ENCODE measurements at regions not wholly inside any gene's neighbourhood (a gene's known extent, or its start where the extent isn't known, plus 50 kb on each side); places are given as distances from the start of the nearest gene placed in this dataset.

- no peaks in the 10 kb centered on the region for H3K9me3 ChIP-seq (ENCODE audit: control insufficient read depth, insufficient read depth, low read length)
- no TSS peak for BruUV-seq (replicated peaks)
Measured at GRCh38 chr2:188159484-188159883, 132.2 kb upstream of the GULP1 start.

More at GRCh38 chr2:188159484-188159883, 132.2 kb upstream of the GULP1 start:
- Histone ChIP-seq H3K4me1 (ENCODE audit: control insufficient read depth, insufficient read depth, low read length) (peaks cover 2% of the 10 kb centered on the region; the same call in 1 of the 2 replicates), H3K36me3 (ENCODE audit: control insufficient read depth, insufficient read depth, low read length) (no peaks in the 10 kb centered on the region), H3K23ac (ENCODE audit: low read depth, low read length) (no peak overlapping the region), H3K27me3 (ENCODE audit: control insufficient read depth, insufficient read depth, low read length) (no peaks in the 10 kb centered on the region), H4K5ac (ENCODE audit: low read depth, low read length) (no peak overlapping the region), H3K79me1 (ENCODE audit: low read depth in 1 of 2, low read length in 2 of 2) (no peaks in the 10 kb centered on the region), H3K4me3 (ENCODE audit: insufficient read depth, low read depth, low read length) (no peak overlapping the region), H2BK15ac (ENCODE audit: low read depth, low read length) (no peak overlapping the region), H2BK120ac (ENCODE audit: low read depth, low read length) (no peak overlapping the region), H3K4me2 (ENCODE audit: low read depth, low read length) (no peak overlapping the region), H4K91ac (ENCODE audit: insufficient read depth, low read depth, low read length) (no peak overlapping the region), H3K56ac (ENCODE audit: extremely low read depth, insufficient read depth, low read length) (no peak overlapping the region), H2AK5ac (ENCODE audit: low read depth, low read length) (no peak overlapping the region), H2AK9ac (replicated peaks; ENCODE audit: low read depth, low read length, poor library complexity) (no peak overlapping the region), H2AFZ (replicated peaks; ENCODE audit: low read length, poor library complexity) (no peak overlapping the region), H2BK20ac (ENCODE audit: low read depth, low read length) (no peak overlapping the region), H3K9me1 (ENCODE audit: insufficient read depth, low read length) (no peaks in the 10 kb centered on the region), H3K4ac (ENCODE audit: low read depth, low read length) (no peak overlapping the region), H4K20me1 (ENCODE audit: insufficient read depth, low read length) (no peaks in the 10 kb centered on the region), H2BK5ac (ENCODE audit: low read depth, low read length, poor library complexity, severe bottlenecking) (no peak overlapping the region), H3K14ac (replicated peaks; ENCODE audit: low read depth, low read length) (no peak overlapping the region), H4K8ac (ENCODE audit: low read depth in 2 of 2, low read length in 2 of 2) (no peak overlapping the region), H3K27ac (ENCODE audit: insufficient read depth, low read length) (no peak overlapping the region), H3K18ac (ENCODE audit: low read depth, low read length) (no peak overlapping the region), H3K9ac (ENCODE audit: low read depth, low read length) (no peak overlapping the region)
- WGBS, 2 experiments (ENCODE audit: extremely low coverage in 2 of 2, insufficient read length in 1 of 2): no CpG with 5 or more reads among the region's 2 CpGs
- DNase-seq (no peak), ATAC-seq (ENCODE audit: low read depth) (no peak)
- ChIA-PET CTCF (no interaction called here), POLR2A (ENCODE audit: unreplicated experiment) (no interaction called here)
- intact Hi-C loops (cut with micrococcal nuclease): no loop called here
- in situ Hi-C loops (cut with MboI; ENCODE audit: low sequenced_read_pairs): no loop called here
- dilution Hi-C loops (cut with HindIII; ENCODE audit: low sequenced_read_pairs, unreplicated experiment): no loop called here
- TF ChIP-seq, protein P1, sequence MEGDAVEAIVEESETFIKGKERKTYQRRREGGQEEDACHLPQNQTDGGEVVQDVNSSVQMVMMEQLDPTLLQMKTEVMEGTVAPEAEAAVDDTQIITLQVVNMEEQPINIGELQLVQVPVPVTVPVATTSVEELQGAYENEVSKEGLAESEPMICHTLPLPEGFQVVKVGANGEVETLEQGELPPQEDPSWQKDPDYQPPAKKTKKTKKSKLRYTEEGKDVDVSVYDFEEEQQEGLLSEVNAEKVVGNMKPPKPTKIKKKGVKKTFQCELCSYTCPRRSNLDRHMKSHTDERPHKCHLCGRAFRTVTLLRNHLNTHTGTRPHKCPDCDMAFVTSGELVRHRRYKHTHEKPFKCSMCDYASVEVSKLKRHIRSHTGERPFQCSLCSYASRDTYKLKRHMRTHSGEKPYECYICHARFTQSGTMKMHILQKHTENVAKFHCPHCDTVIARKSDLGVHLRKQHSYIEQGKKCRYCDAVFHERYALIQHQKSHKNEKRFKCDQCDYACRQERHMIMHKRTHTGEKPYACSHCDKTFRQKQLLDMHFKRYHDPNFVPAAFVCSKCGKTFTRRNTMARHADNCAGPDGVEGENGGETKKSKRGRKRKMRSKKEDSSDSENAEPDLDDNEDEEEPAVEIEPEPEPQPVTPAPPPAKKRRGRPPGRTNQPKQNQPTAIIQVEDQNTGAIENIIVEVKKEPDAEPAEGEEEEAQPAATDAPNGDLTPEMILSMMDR (conservative IDR thresholded peaks at IDR 0.05; ENCODE audit: low read depth, low read length): no peak
- TF ChIP-seq CHD1 (IDR thresholded peaks at IDR 0.05; ENCODE audit: low read depth, low read length): no peak
- TF ChIP-seq FOS (IDR thresholded peaks at IDR 0.05; ENCODE audit: low read depth, low read length): no peak
- no peak for TF ChIP-seq MXI1 (IDR thresholded peaks at IDR 0.05; ENCODE audit: borderline replicate concordance, low read depth, low read length)
- TF ChIP-seq MAZ (IDR thresholded peaks at IDR 0.05; ENCODE audit: borderline replicate concordance, low read depth, low read length): no peak
- no peak for TF ChIP-seq POLR2A (IDR thresholded peaks at IDR 0.05; ENCODE audit: low read depth, low read length)
- no peak for TF ChIP-seq SMC3 (IDR thresholded peaks at IDR 0.05; ENCODE audit: low read depth, low read length)
- no peak for TF ChIP-seq BHLHE40 (IDR thresholded peaks at IDR 0.05; ENCODE audit: low read depth, low read length)
- TF ChIP-seq RCOR1 (IDR thresholded peaks at IDR 0.05; ENCODE audit: insufficient replicate concordance, low read length): no peak
- TF ChIP-seq, protein P2, sequence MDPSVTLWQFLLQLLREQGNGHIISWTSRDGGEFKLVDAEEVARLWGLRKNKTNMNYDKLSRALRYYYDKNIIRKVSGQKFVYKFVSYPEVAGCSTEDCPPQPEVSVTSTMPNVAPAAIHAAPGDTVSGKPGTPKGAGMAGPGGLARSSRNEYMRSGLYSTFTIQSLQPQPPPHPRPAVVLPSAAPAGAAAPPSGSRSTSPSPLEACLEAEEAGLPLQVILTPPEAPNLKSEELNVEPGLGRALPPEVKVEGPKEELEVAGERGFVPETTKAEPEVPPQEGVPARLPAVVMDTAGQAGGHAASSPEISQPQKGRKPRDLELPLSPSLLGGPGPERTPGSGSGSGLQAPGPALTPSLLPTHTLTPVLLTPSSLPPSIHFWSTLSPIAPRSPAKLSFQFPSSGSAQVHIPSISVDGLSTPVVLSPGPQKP (IDR thresholded peaks at IDR 0.05; ENCODE audit: borderline replicate concordance, low read depth, low read length): no peak
- no peak for TF ChIP-seq USF2 (IDR thresholded peaks at IDR 0.05; ENCODE audit: low read depth, low read length)
- no peak for TF ChIP-seq RAD21 (IDR thresholded peaks at IDR 0.05; ENCODE audit: low read length)
